Activated T-helper 17 cell treated with anti-CD3 and anti-CD28 coated beads, Interleukin-2, amount 50 U/mL, for 72 hours (primary cell): ENCODE measurements at regions not wholly inside any gene's neighbourhood (a gene's known extent, or its start where the extent isn't known, plus 50 kb on each side); places are given as distances from the start of the nearest gene placed in this dataset.

ENCODE experiments used
- ATAC-seq: fragments of 150-1000 bp; cut with Tn5 transposase; replicated peaks from 2 replicates; pipeline ENCODE4 v1.10.0; 2021; ENCODE audit warnings: mild to moderate bottlenecking, moderate library complexity
- H3K27ac Mint-ChIP-seq: one replicate; pipeline ENCODE4 v1.8.0; 2022; ENCODE audit warnings: mixed read lengths
- H3K27me3 Mint-ChIP-seq: one replicate; pipeline ENCODE4 v1.8.0; 2022; ENCODE audit warnings: mixed read lengths
- H3K36me3 Mint-ChIP-seq: one replicate; pipeline ENCODE4 v1.8.0; 2022; ENCODE audit warnings: low read depth, mild to moderate bottlenecking, mixed read lengths
- H3K4me1 Mint-ChIP-seq: one replicate; pipeline ENCODE4 v1.8.0; 2022; ENCODE audit warnings: mixed read lengths
- H3K4me3 Mint-ChIP-seq: one replicate; pipeline ENCODE4 v1.8.0; 2022; ENCODE audit warnings: mild to moderate bottlenecking, mixed read lengths
- H3K9me3 Mint-ChIP-seq: one replicate; pipeline ENCODE4 v1.8.0; 2022; ENCODE audit warnings: mixed read lengths

GRCh38 chr1:244995602-244996400, 131.5 kb upstream of the HNRNPU start:
- no peaks in the 10 kb centered on the region for H3K4me1 Mint-ChIP-seq
- no peaks in the 10 kb centered on the region for H3K36me3 Mint-ChIP-seq
- H3K9me3 Mint-ChIP-seq: no peaks in the 10 kb centered on the region
- no peaks in the 10 kb centered on the region for H3K27me3 Mint-ChIP-seq
- no peak overlapping the region for H3K4me3 Mint-ChIP-seq
- no peak overlapping the region for H3K27ac Mint-ChIP-seq
- ATAC-seq: no peak

- ATAC-seq: peak; percentile 84
Measured at GRCh38 chr1:244992833-244993232, 128.5 kb upstream of the HNRNPU start.

GRCh38 chr1:244989813-244990212, 125.5 kb upstream of the HNRNPU start:
- no peaks in the 10 kb centered on the region for H3K27me3 Mint-ChIP-seq
- no peaks in the 10 kb centered on the region for H3K9me3 Mint-ChIP-seq
- H3K36me3 Mint-ChIP-seq: no peaks in the 10 kb centered on the region
- H3K27ac Mint-ChIP-seq: no peak overlapping the region
- no peak overlapping the region for H3K4me3 Mint-ChIP-seq
- ATAC-seq: no peak
- no peaks in the 10 kb centered on the region for H3K4me1 Mint-ChIP-seq

More at GRCh38 chr1:244992833-244993232, 128.5 kb upstream of the HNRNPU start:
- Mint-ChIP-seq H3K9me3 (no peaks in the 10 kb centered on the region), H3K4me1 (no peaks in the 10 kb centered on the region), H3K36me3 (no peaks in the 10 kb centered on the region), H3K27ac (no peak overlapping the region), H3K27me3 (no peaks in the 10 kb centered on the region), H3K4me3 (no peak overlapping the region)

GRCh38 chr1:244988521-244988920, 124.2 kb upstream of the HNRNPU start:
- Mint-ChIP-seq H3K9me3 (no peaks in the 10 kb centered on the region), H3K4me1 (no peaks in the 10 kb centered on the region), H3K27ac (no peak overlapping the region), H3K4me3 (no peak overlapping the region), H3K27me3 (no peaks in the 10 kb centered on the region), H3K36me3 (no peaks in the 10 kb centered on the region)
- no peak for ATAC-seq

GRCh38 chr1:244980605-244981004, 116.3 kb upstream of the HNRNPU start:
- no peak overlapping the region for H3K27ac Mint-ChIP-seq
- no peak for ATAC-seq
- no peaks in the 10 kb centered on the region for H3K9me3 Mint-ChIP-seq
- H3K36me3 Mint-ChIP-seq: no peaks in the 10 kb centered on the region
- H3K4me3 Mint-ChIP-seq: no peak overlapping the region
- H3K27me3 Mint-ChIP-seq: no peaks in the 10 kb centered on the region
- H3K4me1 Mint-ChIP-seq: no peaks in the 10 kb centered on the region

- no peak for ATAC-seq
- Mint-ChIP-seq H3K9me3 (no peaks in the 10 kb centered on the region), H3K4me1 (peaks cover 6% of the 10 kb centered on the region), H3K4me3 (no peak overlapping the region), H3K27ac (no peak overlapping the region), H3K27me3 (no peaks in the 10 kb centered on the region), H3K36me3 (no peaks in the 10 kb centered on the region)
Measured at GRCh38 chr1:244974550-244974949, 110.2 kb upstream of the HNRNPU start.

GRCh38 chr1:244974106-244974505, 109.8 kb upstream of the HNRNPU start:
- no peak overlapping the region for H3K27ac Mint-ChIP-seq

GRCh38 chr1:244971552-244972216, 107.3 kb upstream of the HNRNPU start:
- H3K36me3 Mint-ChIP-seq: no peaks in the 10 kb centered on the region

More at GRCh38 chr1:244974106-244974505, 109.8 kb upstream of the HNRNPU start:
- H3K4me3 Mint-ChIP-seq: no peak overlapping the region
- H3K4me1 Mint-ChIP-seq: peaks cover 6% of the 10 kb centered on the region
- H3K9me3 Mint-ChIP-seq: no peaks in the 10 kb centered on the region
- ATAC-seq: no peak
- H3K27me3 Mint-ChIP-seq: no peaks in the 10 kb centered on the region
- no peaks in the 10 kb centered on the region for H3K36me3 Mint-ChIP-seq

GRCh38 chr1:244970744-244971551, 106.6 kb upstream of the HNRNPU start:
- peak overlapping the region; percentile 98 for H3K27ac Mint-ChIP-seq
- H3K9me3 Mint-ChIP-seq: no peaks in the 10 kb centered on the region
- H3K36me3 Mint-ChIP-seq: no peaks in the 10 kb centered on the region
- H3K4me1 Mint-ChIP-seq: peaks cover 6% of the 10 kb centered on the region
- ATAC-seq: peak; percentile 85
- H3K4me3 Mint-ChIP-seq: peak overlapping the region; percentile 95
- no peaks in the 10 kb centered on the region for H3K27me3 Mint-ChIP-seq

More at GRCh38 chr1:244971552-244972216, 107.3 kb upstream of the HNRNPU start:
- H3K9me3 Mint-ChIP-seq: no peaks in the 10 kb centered on the region
- no peak for ATAC-seq
- peak overlapping the region; percentile 95 for H3K4me3 Mint-ChIP-seq
- peaks cover 6% of the 10 kb centered on the region for H3K4me1 Mint-ChIP-seq
- H3K27ac Mint-ChIP-seq: peak overlapping the region; percentile 98
- no peaks in the 10 kb centered on the region for H3K27me3 Mint-ChIP-seq

GRCh38 chr1:244970236-244970743, 105.9 kb upstream of the HNRNPU start:
- H3K27ac Mint-ChIP-seq: peak overlapping the region; percentile 98
- H3K27me3 Mint-ChIP-seq: no peaks in the 10 kb centered on the region
- no peaks in the 10 kb centered on the region for H3K36me3 Mint-ChIP-seq
- H3K4me3 Mint-ChIP-seq: peak overlapping the region; percentile 95
- H3K4me1 Mint-ChIP-seq: peaks cover 6% of the 10 kb centered on the region
- peak; percentile 70 for ATAC-seq
- H3K9me3 Mint-ChIP-seq: no peaks in the 10 kb centered on the region

GRCh38 chr1:244969355-244970235, 105.3 kb upstream of the HNRNPU start:
- Mint-ChIP-seq H3K9me3 (no peaks in the 10 kb centered on the region), H3K27me3 (no peaks in the 10 kb centered on the region), H3K27ac (peak overlapping the region; percentile 98), H3K4me1 (peaks cover 6% of the 10 kb centered on the region), H3K36me3 (no peaks in the 10 kb centered on the region), H3K4me3 (peak overlapping the region; percentile 95)
- ATAC-seq: peak; percentile 21

- Mint-ChIP-seq H3K27me3 (no peaks in the 10 kb centered on the region), H3K4me1 (peaks cover 9% of the 10 kb centered on the region), H3K9me3 (no peaks in the 10 kb centered on the region), H3K36me3 (no peaks in the 10 kb centered on the region), H3K4me3 (peak overlapping the region; percentile 95), H3K27ac (peak overlapping the region; percentile 98)
- ATAC-seq: no peak
Measured at GRCh38 chr1:244968881-244969280, 104.5 kb upstream of the HNRNPU start.

- H3K4me1 Mint-ChIP-seq: peaks cover 13% of the 10 kb centered on the region
- H3K27ac Mint-ChIP-seq: peak overlapping the region; percentile 66
- ATAC-seq: no peak
- no peaks in the 10 kb centered on the region for H3K9me3 Mint-ChIP-seq
- no peaks in the 10 kb centered on the region for H3K36me3 Mint-ChIP-seq
- H3K4me3 Mint-ChIP-seq: peak overlapping the region; percentile 44
- H3K27me3 Mint-ChIP-seq: no peaks in the 10 kb centered on the region
Measured at GRCh38 chr1:244968471-244968871, 104.1 kb upstream of the HNRNPU start.
